ENCODE measurements at regions not wholly inside any gene's neighbourhood (a gene's known extent, or its start where the extent isn't known, plus 50 kb on each side); places are given as distances from the start of the nearest gene placed in this dataset.

GRCh38 chr18:67583621-67584020, 67.1 kb upstream of the DSEL start:
- peaks cover 21% of the 10 kb centered on the region for H3K4me1 Mint-ChIP-seq (ENCODE audit: low read depth)
- no peak overlapping the region for H3K4me3 Mint-ChIP-seq (ENCODE audit: unreplicated experiment)
- peaks cover 12% of the 10 kb centered on the region for H3K9me3 Mint-ChIP-seq (ENCODE audit: low read depth)
- no peak for TF ChIP-seq CTCF (IDR thresholded peaks at IDR 0.05)
- H3K36me3 Mint-ChIP-seq (ENCODE audit: low read depth) = no peaks in the 10 kb centered on the region
- no peak for DNase-seq (ENCODE audit: low spot score)
- peak overlapping the region; percentile 2 for H3K27ac Mint-ChIP-seq (ENCODE audit: unreplicated experiment)
- H3K27me3 Mint-ChIP-seq (ENCODE audit: low read depth) = no peaks in the 10 kb centered on the region

GRCh38 chr18:67582488-67582887, 66.0 kb upstream of the DSEL start:
- H3K27ac Mint-ChIP-seq (ENCODE audit: unreplicated experiment) = no peak overlapping the region
- TF ChIP-seq CTCF (IDR thresholded peaks at IDR 0.05) = no peak
- DNase-seq (ENCODE audit: low spot score) = no peak
- H3K9me3 Mint-ChIP-seq (ENCODE audit: low read depth) = peaks cover 12% of the 10 kb centered on the region
- no peaks in the 10 kb centered on the region for H3K27me3 Mint-ChIP-seq (ENCODE audit: low read depth)
- no peak overlapping the region for H3K4me3 Mint-ChIP-seq (ENCODE audit: unreplicated experiment)
- no peaks in the 10 kb centered on the region for H3K36me3 Mint-ChIP-seq (ENCODE audit: low read depth)
- H3K4me1 Mint-ChIP-seq (ENCODE audit: low read depth) = peaks cover 23% of the 10 kb centered on the region

GRCh38 chr18:67581178-67581577, 64.7 kb upstream of the DSEL start:
- no peaks in the 10 kb centered on the region for H3K36me3 Mint-ChIP-seq (ENCODE audit: low read depth)

GRCh38 chr18:67577386-67577785, 60.9 kb upstream of the DSEL start:
- Mint-ChIP-seq H3K27ac (ENCODE audit: unreplicated experiment) (no peak overlapping the region), H3K36me3 (ENCODE audit: low read depth) (no peaks in the 10 kb centered on the region), H3K4me1 (ENCODE audit: low read depth) (peaks cover 17% of the 10 kb centered on the region), H3K27me3 (ENCODE audit: low read depth) (no peaks in the 10 kb centered on the region), H3K9me3 (ENCODE audit: low read depth) (peaks cover 3% of the 10 kb centered on the region), H3K4me3 (ENCODE audit: unreplicated experiment) (no peak overlapping the region)
- DNase-seq (ENCODE audit: low spot score) = no peak
- no peak for TF ChIP-seq CTCF (IDR thresholded peaks at IDR 0.05)

More at GRCh38 chr18:67581178-67581577, 64.7 kb upstream of the DSEL start:
- H3K9me3 Mint-ChIP-seq (ENCODE audit: low read depth) = peaks cover 12% of the 10 kb centered on the region
- H3K27ac Mint-ChIP-seq (ENCODE audit: unreplicated experiment) = no peak overlapping the region
- H3K4me1 Mint-ChIP-seq (ENCODE audit: low read depth) = peaks cover 32% of the 10 kb centered on the region
- no peaks in the 10 kb centered on the region for H3K27me3 Mint-ChIP-seq (ENCODE audit: low read depth)
- DNase-seq (ENCODE audit: low spot score) = no peak
- H3K4me3 Mint-ChIP-seq (ENCODE audit: unreplicated experiment) = no peak overlapping the region
- TF ChIP-seq CTCF (IDR thresholded peaks at IDR 0.05) = no peak

GRCh38 chr18:67574749-67575148, 58.2 kb upstream of the DSEL start:
- Mint-ChIP-seq H3K27ac (ENCODE audit: unreplicated experiment) (no peak overlapping the region), H3K4me3 (ENCODE audit: unreplicated experiment) (no peak overlapping the region), H3K4me1 (ENCODE audit: low read depth) (peaks cover 17% of the 10 kb centered on the region), H3K9me3 (ENCODE audit: low read depth) (peaks cover 3% of the 10 kb centered on the region), H3K27me3 (ENCODE audit: low read depth) (no peaks in the 10 kb centered on the region), H3K36me3 (ENCODE audit: low read depth) (no peaks in the 10 kb centered on the region)
- DNase-seq (ENCODE audit: low spot score) = no peak
- no peak for TF ChIP-seq CTCF (IDR thresholded peaks at IDR 0.05)
